ENCODE measurements at regions not wholly inside any gene's neighbourhood (a gene's known extent, or its start where the extent isn't known, plus 50 kb on each side); places are given as distances from the start of the nearest gene placed in this dataset.

- no peak overlapping the region for H3K4me3 ChIP-seq (ENCODE audit: low read depth, low read length)
- TF ChIP-seq, protein P1, sequence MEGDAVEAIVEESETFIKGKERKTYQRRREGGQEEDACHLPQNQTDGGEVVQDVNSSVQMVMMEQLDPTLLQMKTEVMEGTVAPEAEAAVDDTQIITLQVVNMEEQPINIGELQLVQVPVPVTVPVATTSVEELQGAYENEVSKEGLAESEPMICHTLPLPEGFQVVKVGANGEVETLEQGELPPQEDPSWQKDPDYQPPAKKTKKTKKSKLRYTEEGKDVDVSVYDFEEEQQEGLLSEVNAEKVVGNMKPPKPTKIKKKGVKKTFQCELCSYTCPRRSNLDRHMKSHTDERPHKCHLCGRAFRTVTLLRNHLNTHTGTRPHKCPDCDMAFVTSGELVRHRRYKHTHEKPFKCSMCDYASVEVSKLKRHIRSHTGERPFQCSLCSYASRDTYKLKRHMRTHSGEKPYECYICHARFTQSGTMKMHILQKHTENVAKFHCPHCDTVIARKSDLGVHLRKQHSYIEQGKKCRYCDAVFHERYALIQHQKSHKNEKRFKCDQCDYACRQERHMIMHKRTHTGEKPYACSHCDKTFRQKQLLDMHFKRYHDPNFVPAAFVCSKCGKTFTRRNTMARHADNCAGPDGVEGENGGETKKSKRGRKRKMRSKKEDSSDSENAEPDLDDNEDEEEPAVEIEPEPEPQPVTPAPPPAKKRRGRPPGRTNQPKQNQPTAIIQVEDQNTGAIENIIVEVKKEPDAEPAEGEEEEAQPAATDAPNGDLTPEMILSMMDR (IDR thresholded peaks at IDR 0.05; ENCODE audit: low read depth, low read length) = no peak
These were observed 343.1 kb downstream of the ZSWIM6 start for GRCh38 chr5:61675015-61675692.

GRCh38 chr5:61677220-61677619 is 345.2 kb downstream of the ZSWIM6 start:
- no peak overlapping the region for H3K4me3 ChIP-seq (ENCODE audit: low read depth, low read length)
- TF ChIP-seq, protein P1 (IDR thresholded peaks at IDR 0.05; ENCODE audit: low read depth, low read length) = no peak

DNA sequence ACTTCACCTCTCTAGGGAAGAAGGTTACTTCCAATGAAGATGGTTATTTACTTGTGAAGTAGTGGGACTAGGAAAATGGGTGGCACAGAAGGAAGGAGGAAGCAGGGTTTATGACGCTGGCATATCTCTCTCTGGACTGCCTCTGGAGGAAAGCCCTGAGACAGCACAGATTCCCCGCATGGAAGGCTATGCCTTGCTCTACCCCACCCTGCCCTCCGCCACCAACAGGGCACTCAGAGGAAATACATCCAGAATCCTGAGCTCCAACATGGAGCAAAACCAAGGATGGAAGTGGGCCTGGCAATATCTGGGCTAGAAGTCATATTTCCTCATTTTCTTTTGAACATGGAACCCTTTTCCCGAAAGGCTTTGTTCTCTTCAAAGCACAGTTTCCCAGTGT is 346.9 kb downstream of the ZSWIM6 start:
- TF ChIP-seq, protein P1 (IDR thresholded peaks at IDR 0.05; ENCODE audit: low read depth, low read length) = no peak
- no peak overlapping the region for H3K4me3 ChIP-seq (ENCODE audit: low read depth, low read length)

GRCh38 chr5:61679562-61679961 is 347.5 kb downstream of the ZSWIM6 start:
- TF ChIP-seq, protein P1 (IDR thresholded peaks at IDR 0.05; ENCODE audit: low read depth, low read length) = no peak
- no peak overlapping the region for H3K4me3 ChIP-seq (ENCODE audit: low read depth, low read length)

DNA sequence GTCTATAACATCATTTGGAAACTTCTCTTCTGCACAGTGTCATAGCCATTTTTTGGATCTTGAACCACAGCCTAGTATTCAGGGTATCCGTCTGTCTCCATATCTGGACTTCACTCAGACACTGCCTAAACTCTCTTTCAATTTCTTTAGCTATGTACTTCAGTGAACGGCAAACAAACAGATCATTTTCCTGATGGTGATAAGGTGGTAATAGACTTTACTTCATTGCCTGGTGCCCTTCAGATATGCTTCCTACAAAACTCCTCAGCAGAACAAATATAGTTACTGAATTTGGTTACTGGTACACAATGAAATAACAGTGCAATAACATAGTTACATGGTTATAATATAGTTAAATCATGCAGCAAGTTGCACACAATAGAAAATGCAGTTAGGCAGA is 348.2 kb downstream of the ZSWIM6 start:
- H3K4me3 ChIP-seq (ENCODE audit: low read depth, low read length) = no peak overlapping the region
- TF ChIP-seq, protein P1 (IDR thresholded peaks at IDR 0.05; ENCODE audit: low read depth, low read length) = no peak

DNA sequence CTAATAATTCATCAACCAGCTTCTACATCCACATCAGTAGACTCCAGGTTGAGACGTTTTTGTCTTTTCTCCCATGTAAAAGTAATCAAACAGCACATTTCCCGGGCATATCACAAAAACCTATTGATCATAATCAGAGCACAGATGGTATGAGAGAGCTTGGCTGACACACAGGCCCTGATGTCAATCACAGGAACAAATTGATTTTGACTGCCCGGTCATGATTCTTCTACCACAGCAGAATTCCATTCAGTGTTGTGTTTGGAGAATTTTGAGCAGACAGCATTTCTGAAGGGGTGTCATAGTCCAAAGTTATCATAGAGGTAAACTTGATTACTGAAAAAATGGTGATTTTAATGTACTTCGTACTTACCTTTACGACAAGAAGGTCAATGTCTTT is 351.1 kb downstream of the ZSWIM6 start:
- TF ChIP-seq, protein P1 (IDR thresholded peaks at IDR 0.05; ENCODE audit: low read depth, low read length) = no peak
- H3K4me3 ChIP-seq (ENCODE audit: low read depth, low read length) = no peak overlapping the region

GRCh38 chr5:61683926-61684325 is 351.9 kb downstream of the ZSWIM6 start:
- H3K4me3 ChIP-seq (ENCODE audit: low read depth, low read length) = no peak overlapping the region
- TF ChIP-seq, protein P1 (IDR thresholded peaks at IDR 0.05; ENCODE audit: low read depth, low read length) = no peak

All from WI38 (cell line).